ENCODE measurements at regions not wholly inside any gene's neighbourhood (a gene's known extent, or its start where the extent isn't known, plus 50 kb on each side); places are given as distances from the start of the nearest gene placed in this dataset.

GRCh38 chrX:131762802-131763234 is 218.9 kb downstream of the OR13H1 start:
- Histone ChIP-seq H3K9me3 (no peaks in the 10 kb centered on the region), H3K4me3 (peak overlapping the region in 5 of 8 donors; percentile 20 to 62 (median 43)), H3K4me1 (peaks cover 0 to 5% (median 0%) of the 10 kb centered on the region in 6 donors), H3K27me3 (replicated peaks in 1 of 7) (no peaks in the 10 kb centered on the region), H3K27ac (peak overlapping the region in 4 of 8 donors; percentile 19 to 77 (median 70)), H3K36me3 (no peaks in the 10 kb centered on the region)
- TF ChIP-seq, protein P1, sequence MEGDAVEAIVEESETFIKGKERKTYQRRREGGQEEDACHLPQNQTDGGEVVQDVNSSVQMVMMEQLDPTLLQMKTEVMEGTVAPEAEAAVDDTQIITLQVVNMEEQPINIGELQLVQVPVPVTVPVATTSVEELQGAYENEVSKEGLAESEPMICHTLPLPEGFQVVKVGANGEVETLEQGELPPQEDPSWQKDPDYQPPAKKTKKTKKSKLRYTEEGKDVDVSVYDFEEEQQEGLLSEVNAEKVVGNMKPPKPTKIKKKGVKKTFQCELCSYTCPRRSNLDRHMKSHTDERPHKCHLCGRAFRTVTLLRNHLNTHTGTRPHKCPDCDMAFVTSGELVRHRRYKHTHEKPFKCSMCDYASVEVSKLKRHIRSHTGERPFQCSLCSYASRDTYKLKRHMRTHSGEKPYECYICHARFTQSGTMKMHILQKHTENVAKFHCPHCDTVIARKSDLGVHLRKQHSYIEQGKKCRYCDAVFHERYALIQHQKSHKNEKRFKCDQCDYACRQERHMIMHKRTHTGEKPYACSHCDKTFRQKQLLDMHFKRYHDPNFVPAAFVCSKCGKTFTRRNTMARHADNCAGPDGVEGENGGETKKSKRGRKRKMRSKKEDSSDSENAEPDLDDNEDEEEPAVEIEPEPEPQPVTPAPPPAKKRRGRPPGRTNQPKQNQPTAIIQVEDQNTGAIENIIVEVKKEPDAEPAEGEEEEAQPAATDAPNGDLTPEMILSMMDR (IDR thresholded peaks at IDR 0.05 in 8 of 11, conservative IDR thresholded peaks at IDR 0.05 in 3 of 11): peak in 6 of 11 experiments; percentile 23 to 83 (median 56)
- TF ChIP-seq POLR2AphosphoS5 (IDR thresholded peaks at IDR 0.05): no peak
- 40 to 96% (median 93%) methylated on average over 7 of the region's 7 CpGs for WGBS, 5 donors
- intact Hi-C loops (cut with DNase I; ENCODE audit: low total_unique reads): no loop called here
- no peak for DNase-seq

GRCh38 chrX:131763674-131764073 is 219.8 kb downstream of the OR13H1 start:
- DNase-seq: peak; percentile 79
- Histone ChIP-seq H3K9me3 (no peaks in the 10 kb centered on the region), H3K27me3 (replicated peaks in 1 of 7) (no peaks in the 10 kb centered on the region), H3K36me3 (no peaks in the 10 kb centered on the region), H3K4me3 (peak overlapping the region in 5 of 8 donors; percentile 20 to 62 (median 43)), H3K4me1 (peaks cover 0 to 7% (median 0%) of the 10 kb centered on the region in 6 donors), H3K27ac (peak overlapping the region in 3 of 8 donors; percentile 66 to 77 (median 74))
- intact Hi-C loops (cut with DNase I; ENCODE audit: low total_unique reads): no loop called here
- no peak for TF ChIP-seq POLR2A (IDR thresholded peaks at IDR 0.05)
- TF ChIP-seq POLR2AphosphoS5 (IDR thresholded peaks at IDR 0.05): peak in 1 of 3 donors; percentile 36
- TF ChIP-seq, protein P1 (IDR thresholded peaks at IDR 0.05 in 8 of 11, conservative IDR thresholded peaks at IDR 0.05 in 3 of 11): peak in 6 of 11 experiments; percentile 36 to 89 (median 56)
- WGBS, 5 donors: 29 to 94% (median 92%) methylated on average over 7 to 10 of the region's 10 CpGs

GRCh38 chrX:131764216-131764615 is 220.3 kb downstream of the OR13H1 start:
- intact Hi-C loops (cut with DNase I; ENCODE audit: low total_unique reads): no loop called here
- Histone ChIP-seq H3K4me1 (peaks cover 0 to 7% (median 0%) of the 10 kb centered on the region in 6 donors), H3K27me3 (replicated peaks in 1 of 7) (no peaks in the 10 kb centered on the region), H3K9me3 (no peaks in the 10 kb centered on the region), H3K4me3 (peak overlapping the region in 5 of 8 donors; percentile 13 to 62 (median 43)), H3K36me3 (no peaks in the 10 kb centered on the region), H3K27ac (peak overlapping the region in 3 of 8 donors; percentile 66 to 77 (median 74))
- no peak for DNase-seq
- WGBS, 5 donors: 48 to 96% (median 93%) methylated on average over 5 of the region's 5 CpGs
- no peak for TF ChIP-seq POLR2AphosphoS5 (IDR thresholded peaks at IDR 0.05)
- TF ChIP-seq, protein P1 (IDR thresholded peaks at IDR 0.05 in 8 of 11, conservative IDR thresholded peaks at IDR 0.05 in 3 of 11): no peak
- TF ChIP-seq POLR2A (IDR thresholded peaks at IDR 0.05): no peak

DNA sequence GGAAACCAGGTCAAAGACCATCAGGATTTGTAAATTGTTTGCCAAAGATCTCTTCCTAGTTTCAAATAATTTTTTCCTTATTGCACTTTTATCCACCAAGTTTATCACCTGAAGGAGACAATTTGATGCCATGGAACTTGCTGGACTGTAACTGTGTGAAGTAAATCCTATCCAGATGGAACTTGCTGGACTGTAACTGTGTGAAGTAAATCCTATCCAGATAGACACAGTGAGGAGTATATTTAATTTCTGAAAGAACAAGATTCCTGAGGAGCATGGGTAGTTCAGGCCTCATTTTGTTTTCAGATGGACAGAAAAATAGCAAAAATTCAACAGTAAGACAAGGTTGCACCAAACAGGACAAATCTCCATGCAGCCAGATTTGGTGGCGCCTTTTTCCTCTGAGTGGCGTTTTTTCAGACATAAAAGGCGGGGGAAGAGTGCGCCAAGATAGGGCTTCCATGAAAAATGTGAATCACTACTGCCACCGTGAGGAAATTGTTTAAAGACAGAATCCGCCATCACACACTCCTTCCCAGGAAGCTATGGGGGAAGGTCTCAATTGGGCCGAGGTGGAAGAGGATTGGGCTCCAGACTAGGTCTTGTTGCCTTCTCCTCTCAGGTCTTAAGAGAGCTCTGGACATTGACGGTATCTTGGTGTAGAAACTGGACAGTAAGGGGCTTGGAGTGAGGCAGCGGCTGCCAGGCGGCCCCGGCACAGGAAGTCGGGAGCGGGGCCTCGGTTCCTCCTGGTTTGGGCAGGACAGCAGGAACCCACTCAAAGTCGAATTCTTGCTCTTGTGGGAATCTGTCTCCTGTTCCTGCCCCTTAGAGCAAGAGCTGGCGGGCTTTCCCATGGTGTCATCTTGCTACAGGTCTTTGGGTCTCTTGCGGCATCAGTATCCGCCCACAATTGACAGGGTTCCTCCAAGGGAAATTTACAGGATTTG is 234.7 kb downstream of the OR13H1 start:
- Histone ChIP-seq H3K4me3 (peak overlapping the region in 5 of 8 donors; percentile 34 to 71 (median 42)), H3K4me1 (peaks cover 0 to 18% (median 0%) of the 10 kb centered on the region in 6 donors), H3K36me3 (no peaks in the 10 kb centered on the region), H3K27me3 (replicated peaks in 1 of 7) (peaks cover 0 to 6% (median 0%) of the 10 kb centered on the region in 7 donors), H3K9me3 (no peaks in the 10 kb centered on the region), H3K27ac (peak overlapping the region in 5 of 8 donors; percentile 64 to 89 (median 84))
- DNase-seq: no peak
- TF ChIP-seq POLR2A (IDR thresholded peaks at IDR 0.05): no peak
- TF ChIP-seq, protein P1 (IDR thresholded peaks at IDR 0.05 in 8 of 11, conservative IDR thresholded peaks at IDR 0.05 in 3 of 11): peak in 5 of 11 experiments; percentile 39 to 90 (median 61)
- intact Hi-C loops (cut with DNase I; ENCODE audit: low total_unique reads): no loop called here
- WGBS, 5 donors: 40 to 97% (median 94%) methylated on average over 13 to 18 of the region's 18 CpGs

Measured in spleen (tissue), 11 donors.